GM21367 (cell line): ENCODE measurements at regions not wholly inside any gene's neighbourhood (a gene's known extent, or its start where the extent isn't known, plus 50 kb on each side); places are given as distances from the start of the nearest gene placed in this dataset.

Experiments
- ATAC-seq: cut with Tn5 transposase; IDR thresholded peaks from one replicate; pipeline ENCODE4 v1.9.1; 2021; ENCODE audit not compliant: unreplicated experiment

GRCh38 chr5:110027527-110028322, 338.0 kb downstream of the MAN2A1 start:
- ATAC-seq: no peak

GRCh38 chr5:110031402-110032140, 341.8 kb downstream of the MAN2A1 start:
- ATAC-seq: no peak

DNA sequence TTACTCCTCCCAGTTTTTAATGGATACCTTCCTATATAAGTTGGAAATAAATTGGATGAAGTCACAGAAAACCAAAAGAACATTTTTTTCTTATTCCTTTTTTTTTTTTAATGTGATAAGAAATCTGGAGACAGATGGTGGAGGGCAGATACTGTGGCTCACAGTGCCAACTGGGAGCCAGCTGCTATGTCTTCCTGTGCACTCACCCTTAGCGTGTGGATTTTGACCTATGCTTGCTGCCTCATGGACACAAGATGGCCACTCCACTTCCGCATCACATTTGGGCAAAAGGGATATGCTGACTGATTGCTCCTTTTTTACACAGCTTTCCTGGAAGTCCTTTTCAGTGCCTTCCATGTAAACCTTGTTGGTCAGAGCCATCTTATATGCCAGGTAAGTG, 342.6 kb downstream of the MAN2A1 start:
- no peak for ATAC-seq

DNA sequence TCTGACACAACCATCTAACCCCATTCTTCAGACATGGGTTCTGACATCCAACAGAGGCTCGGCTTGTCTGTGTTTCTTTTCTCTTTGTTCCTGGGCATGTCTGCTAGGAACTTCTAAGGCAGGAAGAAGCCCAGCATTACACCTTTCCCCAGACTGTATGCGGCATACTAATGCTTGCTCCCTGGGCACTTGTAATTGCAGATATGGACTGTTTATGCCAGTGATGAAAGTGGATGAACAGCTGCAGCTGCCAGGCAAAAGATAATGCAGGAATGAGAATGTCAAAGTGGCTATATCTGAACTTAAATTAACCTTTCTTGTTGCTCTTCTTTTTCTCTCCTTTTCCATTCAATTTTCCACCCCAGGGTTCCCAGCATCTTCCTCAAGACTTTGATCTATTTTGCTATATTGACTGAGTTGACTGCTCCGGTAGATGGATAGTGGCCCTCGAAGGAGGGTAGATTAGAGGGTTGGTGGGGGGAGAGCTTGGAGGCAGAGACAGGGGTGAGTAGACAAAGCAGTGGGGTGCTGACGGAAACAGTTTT, 344.4 kb downstream of the MAN2A1 start:
- ATAC-seq: no peak

GRCh38 chr5:110038297-110038997, 348.7 kb downstream of the MAN2A1 start:
- no peak for ATAC-seq

DNA sequence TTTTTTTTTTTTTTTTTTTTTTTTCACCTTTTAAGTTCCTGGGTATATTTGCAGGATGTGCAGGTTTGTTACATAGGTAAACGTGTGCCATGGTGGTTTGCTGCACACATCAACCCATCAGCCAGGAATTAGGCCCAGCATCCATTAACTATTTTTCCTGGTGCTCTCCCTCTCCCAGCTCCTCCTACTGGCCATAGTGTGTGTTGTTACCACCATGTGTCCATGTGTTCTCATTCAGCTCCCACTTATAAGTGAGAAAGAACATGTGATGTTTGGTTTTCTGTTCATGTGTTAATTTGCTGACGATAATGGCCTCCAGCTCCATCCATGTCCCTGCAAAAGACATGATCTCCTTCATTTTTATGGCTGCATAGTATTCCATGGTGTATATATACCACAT, 350.5 kb downstream of the MAN2A1 start:
- ATAC-seq: no peak

DNA sequence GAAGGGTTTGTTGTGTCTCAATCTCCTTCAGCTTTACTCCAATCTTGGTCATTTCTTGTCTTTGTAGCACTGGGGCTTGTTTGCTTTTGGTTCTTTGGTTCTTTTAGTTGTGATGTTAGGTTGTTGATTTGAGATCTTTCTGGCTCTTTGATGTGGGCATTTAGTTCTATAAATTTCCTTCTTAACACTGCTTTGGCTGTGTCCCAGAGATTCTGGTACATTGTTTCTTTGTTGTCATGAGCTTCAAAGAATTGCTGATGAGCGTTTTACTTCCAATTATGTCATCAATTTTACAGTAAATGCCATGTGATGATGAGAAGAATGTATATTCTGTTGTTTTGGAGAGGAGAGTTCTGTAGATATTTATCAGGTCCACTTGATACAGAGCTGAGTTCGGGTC, 353.3 kb downstream of the MAN2A1 start:
- no peak for ATAC-seq

DNA sequence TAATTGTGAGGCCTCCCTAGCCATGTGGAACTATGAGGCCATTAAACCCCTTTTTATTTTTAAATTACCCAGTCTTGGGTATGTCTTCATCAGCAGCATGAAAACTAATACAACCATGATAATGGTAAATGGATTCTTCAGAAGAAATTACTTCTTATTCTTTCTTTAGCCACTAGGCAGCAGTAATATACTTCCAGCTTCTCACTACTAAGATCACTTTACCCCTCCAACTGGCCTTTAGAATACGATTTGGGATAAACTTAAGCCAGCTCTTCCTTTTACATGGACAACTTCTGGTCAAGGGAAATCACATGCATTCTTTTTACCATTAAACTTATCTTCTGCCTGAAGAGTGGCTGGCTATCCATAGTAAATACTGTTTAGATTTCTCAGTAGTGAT, 355.4 kb downstream of the MAN2A1 start:
- ATAC-seq: no peak

DNA sequence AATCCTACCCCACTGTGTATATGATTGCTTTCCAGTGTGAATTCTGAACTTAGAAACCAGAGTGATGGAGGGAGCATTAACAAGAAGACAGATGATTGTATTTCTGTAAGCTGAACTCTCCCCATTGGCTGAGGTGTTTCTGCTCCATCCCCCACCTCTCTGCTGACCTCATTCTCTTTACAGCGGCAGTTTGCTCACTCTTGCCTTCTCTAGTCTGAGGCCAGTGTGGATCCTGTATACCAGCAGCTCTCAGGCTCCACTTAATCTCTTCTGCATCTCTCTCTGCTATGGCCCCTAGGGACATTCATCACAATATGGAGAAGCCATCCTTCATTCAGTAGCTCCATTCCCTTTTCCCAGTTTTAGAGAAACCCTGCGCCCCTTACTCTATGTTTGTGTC, 358.8 kb downstream of the MAN2A1 start:
- ATAC-seq: no peak

DNA sequence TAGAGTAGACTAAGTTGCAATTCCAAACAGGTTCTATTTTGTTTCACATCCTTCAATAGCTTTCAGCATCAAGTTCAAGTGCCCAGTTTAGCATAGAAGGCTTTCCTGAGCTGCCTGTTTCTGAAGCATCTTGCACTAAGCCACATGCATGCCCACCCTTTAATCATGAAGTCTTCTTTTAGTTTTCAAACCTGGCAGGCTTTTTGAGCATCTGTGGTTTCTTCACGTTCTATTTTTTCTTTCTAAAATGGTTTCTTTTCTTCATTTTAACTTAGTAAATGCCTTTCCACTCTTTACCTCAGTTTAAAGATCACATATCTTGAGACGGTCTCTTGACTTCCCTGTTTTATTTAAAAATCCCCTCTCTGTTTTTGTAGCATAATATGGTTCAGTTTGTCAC, 360.1 kb downstream of the MAN2A1 start:
- ATAC-seq: no peak

DNA sequence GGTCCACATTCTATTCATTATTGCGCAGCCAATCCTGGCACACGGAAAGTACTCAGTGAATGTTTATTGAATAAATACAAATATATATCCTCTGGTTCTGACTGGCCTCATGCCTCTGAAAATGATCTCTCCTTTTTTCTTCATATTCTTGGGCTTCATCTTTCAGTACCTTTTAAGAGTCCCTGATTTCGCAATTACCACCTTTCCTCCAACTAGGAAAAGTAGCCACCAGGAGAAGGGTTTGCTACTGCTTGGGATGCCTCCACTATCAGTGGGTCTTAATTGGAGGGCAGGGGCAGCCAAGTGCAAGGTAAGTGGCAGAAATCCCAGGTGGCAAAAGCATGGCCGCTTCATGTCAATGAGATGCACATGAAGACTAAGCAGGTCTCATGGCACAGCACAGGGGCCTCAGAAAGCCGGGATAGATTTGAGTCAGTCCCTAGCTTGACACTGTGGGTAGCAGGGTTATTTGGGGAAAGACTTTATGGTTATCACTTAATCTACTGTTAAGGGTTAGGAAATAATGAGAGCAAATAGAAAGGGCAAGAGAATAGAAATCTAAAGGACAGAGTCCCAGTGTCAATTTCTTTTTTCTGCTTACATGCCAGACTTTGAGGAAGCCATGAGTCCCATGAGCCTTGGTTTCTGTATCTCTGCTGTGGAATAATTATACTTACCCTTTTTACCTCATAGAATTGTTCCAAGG, 361.1 kb downstream of the MAN2A1 start:
- ATAC-seq: no peak

- no peak for ATAC-seq
Observed at GRCh38 chr5:110053205-110053604, 363.5 kb downstream of the MAN2A1 start.

GRCh38 chr5:110053824-110054223, 364.1 kb downstream of the MAN2A1 start:
- no peak for ATAC-seq

- peak; percentile 83 for ATAC-seq
Observed at GRCh38 chr5:110054240-110054639, 364.5 kb downstream of the MAN2A1 start.

GRCh38 chr5:110055302-110055701, 365.6 kb downstream of the MAN2A1 start:
- ATAC-seq: no peak

DNA sequence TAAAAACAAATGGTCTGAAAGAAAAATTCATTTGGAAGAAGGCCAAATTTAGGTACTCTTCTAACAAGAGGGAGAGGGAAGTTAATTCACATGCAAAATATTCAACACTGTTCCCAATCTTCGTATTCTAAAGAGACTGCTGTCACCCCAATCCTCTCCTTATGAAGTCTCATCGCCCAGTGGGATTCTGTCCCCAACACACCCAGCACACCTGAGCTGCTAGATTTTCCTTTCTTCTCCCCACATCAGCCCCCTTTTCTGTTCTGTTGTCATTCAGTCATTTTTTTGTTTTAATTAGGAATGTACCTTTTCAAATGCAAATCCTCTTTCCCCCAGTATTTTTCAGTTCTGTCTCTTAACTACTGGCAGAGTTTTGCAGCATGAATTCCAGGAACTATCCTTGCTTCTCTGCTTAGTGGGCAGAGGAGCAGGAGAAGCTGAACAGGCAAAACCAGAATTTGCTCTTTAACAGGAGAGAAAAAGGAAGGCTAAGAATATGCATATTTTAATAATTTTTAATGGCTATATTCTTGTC, 366.9 kb downstream of the MAN2A1 start:
- no peak for ATAC-seq

DNA sequence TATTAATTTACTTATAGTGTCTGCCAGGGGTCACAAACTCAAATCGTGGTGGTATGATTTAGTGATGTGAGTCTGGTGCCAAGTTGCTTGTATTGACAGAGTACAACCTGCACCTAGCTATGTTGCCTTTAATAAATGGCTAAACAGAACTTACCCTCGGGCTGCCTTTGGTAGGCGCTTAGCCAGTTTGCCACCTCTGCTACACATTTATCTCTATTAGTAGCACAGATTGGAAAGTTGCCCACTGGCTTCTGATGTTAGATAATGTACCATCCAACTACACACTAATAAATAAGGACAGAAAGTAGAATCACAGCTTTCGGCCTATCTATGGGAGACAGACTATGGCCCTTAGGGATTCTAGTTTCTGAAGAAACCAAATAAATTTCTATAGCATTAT, 368.4 kb downstream of the MAN2A1 start:
- no peak for ATAC-seq

DNA sequence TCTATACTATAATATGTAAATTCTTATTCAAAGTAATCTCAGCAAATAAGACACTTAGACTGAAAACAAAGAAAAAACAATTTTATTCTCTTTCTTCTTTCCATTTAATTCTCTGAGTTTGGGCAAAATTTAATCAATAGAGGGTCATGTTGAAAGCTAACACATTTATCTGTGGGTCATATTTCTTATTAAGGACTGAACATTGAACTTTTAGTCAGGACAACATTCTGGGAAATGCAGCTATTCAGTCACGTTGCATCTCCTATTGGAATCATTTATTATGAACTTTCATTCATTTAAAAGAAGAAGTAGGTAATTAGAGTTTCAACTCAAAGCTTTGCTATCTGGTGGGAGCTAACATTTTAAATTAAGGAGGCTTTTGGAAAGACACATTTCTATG, 372.5 kb downstream of the MAN2A1 start:
- no peak for ATAC-seq

- no peak for ATAC-seq
Observed at GRCh38 chr5:110063640-110064602, 374.2 kb downstream of the MAN2A1 start.
